NCI-H187 treated with DMSO at 0.1 percent for 48 hours (cell line): ENCODE measurements at regions not wholly inside any gene's neighbourhood (a gene's known extent, or its start where the extent isn't known, plus 50 kb on each side); places are given as distances from the start of the nearest gene placed in this dataset.

ENCODE experiments used
- DNase-seq: peaks from one replicate; lab custom pipeline; 2025; lab: John Stamatoyannopoulos, UW

- no peak for DNase-seq
Measured at GRCh38 chr3:115330430-115330829, 183.3 kb upstream of the ZBTB20 start.

GRCh38 chr3:115332998-115333397 lies 185.9 kb upstream of the ZBTB20 start:
- DNase-seq = no peak

- DNase-seq = no peak
Measured at GRCh38 chr3:115336836-115337235, 189.7 kb upstream of the ZBTB20 start.

GRCh38 chr3:115340586-115340985 lies 193.5 kb upstream of the ZBTB20 start:
- DNase-seq = no peak

- no peak for DNase-seq
Measured at GRCh38 chr3:115341208-115341607, 194.1 kb upstream of the ZBTB20 start.

DNA sequence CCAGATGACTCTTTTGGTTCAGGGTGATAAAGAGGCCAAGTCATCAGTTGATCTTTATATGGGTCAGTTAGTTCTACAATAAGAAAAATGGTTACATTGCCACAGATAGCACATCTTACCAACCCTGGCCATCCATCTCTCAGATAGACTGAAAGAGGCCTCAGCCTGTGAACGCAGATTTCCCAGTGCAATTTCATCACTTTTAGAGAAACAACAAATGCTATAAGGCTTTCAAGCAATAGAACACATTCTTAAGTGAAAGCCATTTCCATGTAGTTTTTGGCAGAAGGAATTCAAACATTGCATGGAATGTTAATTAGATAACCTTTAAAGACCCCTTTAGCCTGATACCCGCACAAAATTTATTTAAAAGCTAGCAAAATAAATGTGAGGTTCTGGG lies 200.6 kb upstream of the ZBTB20 start:
- DNase-seq = no peak

DNA sequence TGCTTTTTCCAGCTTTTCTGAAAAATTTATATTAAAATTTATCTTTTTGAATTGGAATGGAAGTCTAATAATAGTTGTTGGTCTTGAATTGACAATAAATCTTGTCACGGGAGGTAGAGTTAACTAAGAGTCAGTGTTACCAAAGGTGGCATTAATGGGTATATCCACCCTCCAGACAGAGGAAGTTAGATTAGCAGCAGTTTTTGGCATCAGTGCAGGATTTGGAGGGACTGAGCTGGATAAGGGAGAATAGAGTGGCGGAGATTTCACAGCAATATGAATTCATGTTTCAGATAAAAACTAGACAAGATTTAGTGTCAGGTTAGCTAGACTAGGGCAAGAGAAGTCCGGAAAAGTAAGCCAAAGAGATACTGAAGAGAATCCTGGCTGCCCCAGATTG lies 201.3 kb upstream of the ZBTB20 start:
- DNase-seq = no peak

DNA sequence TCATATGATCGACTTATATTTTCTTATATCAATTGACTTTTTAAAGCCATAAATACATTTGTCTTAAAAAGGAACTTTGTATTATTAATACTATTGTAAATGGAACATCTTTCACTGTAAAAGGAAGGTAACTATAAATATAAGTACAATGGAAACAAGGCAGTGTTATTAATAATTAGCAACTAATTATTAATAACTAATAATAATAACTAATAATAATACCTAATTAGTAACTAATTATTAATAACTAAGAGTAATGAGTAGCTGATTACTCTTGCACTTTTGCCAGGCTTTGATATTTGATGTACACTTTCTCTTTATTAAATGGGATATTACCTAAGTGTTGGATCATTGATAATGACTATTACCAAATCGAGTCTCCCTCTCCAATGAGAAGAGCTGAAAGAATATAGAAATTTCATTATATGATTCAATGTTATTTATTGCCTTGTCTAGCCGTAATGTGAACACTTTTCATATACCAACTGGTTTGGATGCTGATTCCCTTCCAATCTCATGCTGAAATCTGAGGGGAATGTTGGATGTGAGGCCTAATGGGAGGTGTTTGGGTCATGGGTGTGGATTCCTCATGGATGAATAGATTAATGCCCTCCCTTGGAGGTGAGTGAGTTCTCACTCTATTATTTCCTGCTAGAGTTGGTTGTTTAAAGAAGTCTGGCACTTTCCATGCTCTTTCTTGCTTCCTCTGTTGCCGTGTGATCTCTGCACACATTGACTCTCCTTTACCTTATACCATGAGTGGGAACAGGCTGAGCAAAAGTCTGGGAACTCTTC lies 202.1 kb upstream of the ZBTB20 start:
- DNase-seq = no peak

DNA sequence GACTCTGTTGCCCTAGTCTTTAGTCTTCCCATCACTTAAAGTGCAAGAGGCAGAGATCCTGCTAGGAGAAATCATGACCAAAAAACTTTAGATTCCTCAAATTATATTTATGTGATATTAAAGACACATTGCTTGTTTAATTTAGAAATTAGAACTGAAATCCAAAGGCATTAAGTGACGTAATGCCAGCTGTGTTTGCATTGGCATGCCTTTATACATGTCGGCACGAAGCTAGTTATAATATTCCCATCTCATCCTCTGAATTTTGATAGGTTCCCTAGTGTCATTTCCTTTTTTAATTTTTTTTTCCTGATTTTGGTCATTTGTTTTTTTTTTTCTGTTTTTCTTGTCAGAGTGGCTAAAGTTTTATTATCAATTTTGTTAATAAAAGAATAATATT lies 203.5 kb upstream of the ZBTB20 start:
- no peak for DNase-seq

GRCh38 chr3:115351193-115351592 lies 204.1 kb upstream of the ZBTB20 start:
- DNase-seq = no peak

DNA sequence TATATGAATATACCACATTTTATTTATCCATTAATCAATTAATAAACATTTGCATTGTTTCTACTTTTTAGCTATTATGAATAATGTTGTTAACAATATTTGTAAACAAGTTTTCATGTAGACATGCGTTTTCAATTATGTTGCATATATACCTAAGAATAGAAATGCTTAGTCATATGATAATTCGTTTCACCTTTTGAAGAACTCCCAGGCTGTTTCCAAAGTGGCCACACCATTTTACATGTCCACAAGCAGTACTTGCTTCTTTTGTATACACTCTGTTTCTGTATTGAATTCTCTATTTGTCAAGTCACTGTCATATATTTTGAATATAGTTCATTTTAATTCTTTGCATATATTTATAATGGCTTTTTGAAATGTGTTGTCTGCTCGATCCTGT lies 206.9 kb upstream of the ZBTB20 start:
- no peak for DNase-seq

GRCh38 chr3:115357456-115357855 lies 210.4 kb upstream of the ZBTB20 start:
- no peak for DNase-seq

DNA sequence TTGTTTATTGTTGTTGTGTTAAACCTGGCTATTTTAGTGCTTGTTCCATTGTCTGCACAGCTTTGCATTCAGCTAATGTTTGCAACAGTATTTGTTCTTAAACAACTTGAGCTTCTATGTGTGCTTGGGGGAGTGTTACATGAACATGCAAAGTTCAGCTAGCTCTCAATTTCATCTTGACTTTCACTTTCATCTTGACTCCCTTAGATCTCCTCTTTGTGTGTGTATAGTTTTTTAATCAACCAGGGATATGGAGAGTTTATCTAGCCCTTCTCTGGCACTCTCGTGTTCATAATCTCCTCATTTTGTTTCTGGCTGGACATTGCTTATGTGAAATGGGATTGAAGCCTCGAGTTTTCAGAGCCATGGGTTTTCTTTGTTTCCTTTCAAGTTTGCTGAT lies 212.4 kb upstream of the ZBTB20 start:
- no peak for DNase-seq

DNA sequence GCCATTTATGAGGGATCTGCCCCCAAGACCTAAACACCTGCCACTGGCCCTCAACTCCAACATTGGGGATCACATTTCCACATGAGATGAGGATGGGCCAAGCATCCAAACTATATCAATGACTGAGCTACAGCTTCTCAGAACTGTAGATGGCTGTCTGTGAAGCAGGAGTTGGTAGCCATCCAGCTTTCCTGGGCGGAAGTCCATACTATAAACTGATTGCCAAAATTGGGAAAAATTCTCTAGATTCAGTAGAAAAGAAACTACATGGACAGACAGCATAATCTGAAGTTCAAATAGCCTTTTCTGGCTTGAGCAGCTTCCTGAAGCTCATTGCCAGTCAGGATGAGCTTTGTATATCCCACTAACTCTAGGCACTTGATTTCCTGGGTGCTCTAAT lies 214.7 kb upstream of the ZBTB20 start:
- DNase-seq = no peak

GRCh38 chr3:115363071-115363470 lies 216.0 kb upstream of the ZBTB20 start:
- no peak for DNase-seq

DNA sequence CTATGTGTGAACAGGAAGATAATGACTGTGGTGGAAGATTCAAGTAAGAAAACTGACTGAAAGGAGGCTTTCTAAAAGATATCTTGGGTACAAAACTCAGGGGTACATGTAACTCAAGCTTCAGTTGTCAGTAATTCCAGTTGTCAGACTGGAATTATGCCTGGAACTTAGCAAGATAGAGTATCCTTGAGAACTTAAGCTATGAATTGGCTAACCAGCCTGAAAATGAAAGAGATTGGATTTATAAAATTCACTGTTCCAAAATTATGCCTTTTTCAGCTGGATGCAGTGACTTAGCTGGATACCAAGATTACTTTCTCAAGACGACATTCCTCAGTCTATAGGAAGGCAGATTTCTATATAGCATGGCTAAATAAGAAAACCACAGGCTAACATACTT lies 221.9 kb upstream of the ZBTB20 start:
- no peak for DNase-seq

DNA sequence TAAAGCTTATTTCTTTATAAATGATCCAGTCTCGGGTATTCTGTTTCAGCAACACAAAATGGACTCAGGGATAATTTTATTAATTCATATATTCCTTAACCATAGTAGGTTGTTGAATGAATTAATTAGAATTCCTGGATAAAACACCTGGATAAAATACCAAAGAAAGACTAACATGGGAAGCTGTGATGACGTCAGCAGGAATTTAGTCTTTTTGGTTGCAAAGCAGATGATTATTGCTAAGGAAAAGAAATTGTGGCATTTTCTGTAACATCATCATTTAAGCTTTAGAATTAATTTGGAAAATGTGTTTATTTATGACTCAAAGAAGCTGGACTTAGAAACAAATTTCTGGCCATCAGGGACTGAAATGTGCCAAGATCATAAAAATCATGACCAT lies 228.3 kb upstream of the ZBTB20 start:
- no peak for DNase-seq

- no peak for DNase-seq
Measured at GRCh38 chr3:115380883-115381572, 233.9 kb upstream of the ZBTB20 start.

DNA sequence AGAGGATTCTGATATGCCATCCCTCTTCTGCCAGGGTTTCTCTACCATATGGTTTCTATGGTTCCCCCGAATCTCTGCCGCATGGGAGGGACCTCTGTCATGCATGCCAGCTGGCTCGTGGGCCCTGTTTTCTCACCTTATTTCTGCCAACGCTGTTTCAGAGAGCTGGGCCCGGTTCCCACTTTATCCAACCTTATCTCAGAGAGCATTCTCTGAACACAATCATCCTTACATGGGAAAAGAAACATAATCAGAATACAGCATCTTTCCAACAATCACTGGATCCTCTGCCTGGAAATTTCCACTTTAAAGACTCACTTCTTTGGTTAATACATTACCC lies 234.5 kb upstream of the ZBTB20 start:
- no peak for DNase-seq

GRCh38 chr3:115381931-115382330 lies 234.8 kb upstream of the ZBTB20 start:
- DNase-seq = no peak

DNA sequence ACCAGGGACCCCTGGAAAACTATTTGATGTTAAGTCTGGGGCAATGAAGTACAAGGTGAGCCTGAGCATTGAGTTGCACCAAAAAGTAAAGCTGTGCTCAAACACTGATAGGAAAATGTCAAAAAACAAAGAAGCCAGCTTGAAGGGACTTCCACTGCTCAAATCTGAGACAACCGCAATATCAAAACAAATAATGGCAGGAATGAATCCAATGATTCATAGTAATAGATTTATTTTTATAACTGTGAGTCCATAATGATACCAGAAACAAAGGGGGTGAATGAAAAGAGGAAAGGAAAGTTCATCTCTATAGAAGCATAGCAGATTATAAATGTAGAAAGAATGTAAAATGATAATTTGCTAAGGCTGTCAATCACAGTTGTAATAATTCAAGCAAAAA lies 237.3 kb upstream of the ZBTB20 start:
- no peak for DNase-seq

DNA sequence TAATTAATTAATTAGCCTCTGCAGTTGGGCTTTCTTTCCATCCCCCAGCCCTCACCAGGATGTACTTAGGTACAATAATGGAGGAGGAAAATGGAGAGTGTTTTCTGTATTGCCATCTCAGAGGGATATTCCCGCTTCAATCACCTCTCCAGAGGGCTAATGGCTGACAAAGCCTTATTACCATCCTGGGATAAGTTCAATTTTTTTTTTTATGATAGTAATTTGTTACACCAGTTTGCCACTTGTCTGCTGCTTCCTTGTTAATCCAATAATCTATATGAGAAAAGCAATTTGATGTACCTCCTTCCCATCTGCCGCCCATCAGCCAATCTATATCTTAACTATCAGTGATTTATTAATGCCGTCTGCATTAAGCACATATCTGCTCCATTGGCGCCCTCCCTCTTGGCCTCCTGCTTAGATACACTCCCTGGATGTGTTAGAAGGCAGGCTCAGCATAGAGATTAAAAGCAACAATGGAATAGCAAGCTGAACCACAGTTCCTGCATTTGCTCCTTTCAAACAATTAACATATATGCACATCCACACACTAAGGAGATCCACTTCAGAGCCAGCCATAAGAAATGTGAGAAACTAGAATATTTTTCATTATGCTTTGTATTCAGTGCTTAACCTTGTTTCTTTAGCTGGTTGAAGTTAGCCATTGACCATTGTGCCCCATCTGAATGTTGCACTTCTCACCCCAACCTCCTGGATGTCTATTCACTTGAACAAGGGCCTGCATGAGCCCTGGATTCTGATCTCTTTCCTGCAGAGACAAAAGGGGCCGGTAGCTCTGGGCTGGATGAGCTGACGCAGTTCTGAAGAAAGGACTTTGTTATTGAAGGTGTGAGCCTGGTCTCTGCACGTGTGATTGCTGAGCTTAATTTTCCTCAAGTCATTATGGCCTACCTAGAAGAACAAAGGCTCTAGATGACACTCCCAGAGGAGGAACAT lies 237.3 kb upstream of the GAP43 start:
- no peak for DNase-seq

GRCh38 chr3:115388166-115388565 lies 235.1 kb upstream of the GAP43 start:
- no peak for DNase-seq
